ENCODE measurements at regions not wholly inside any gene's neighbourhood (a gene's known extent, or its start where the extent isn't known, plus 50 kb on each side); places are given as distances from the start of the nearest gene placed in this dataset.
"Not testable (repeated sequence)": the region's sequence is repeated elsewhere in the genome, so short reads cannot be mapped to it uniquely, and the experiment has no call there.

DNA sequence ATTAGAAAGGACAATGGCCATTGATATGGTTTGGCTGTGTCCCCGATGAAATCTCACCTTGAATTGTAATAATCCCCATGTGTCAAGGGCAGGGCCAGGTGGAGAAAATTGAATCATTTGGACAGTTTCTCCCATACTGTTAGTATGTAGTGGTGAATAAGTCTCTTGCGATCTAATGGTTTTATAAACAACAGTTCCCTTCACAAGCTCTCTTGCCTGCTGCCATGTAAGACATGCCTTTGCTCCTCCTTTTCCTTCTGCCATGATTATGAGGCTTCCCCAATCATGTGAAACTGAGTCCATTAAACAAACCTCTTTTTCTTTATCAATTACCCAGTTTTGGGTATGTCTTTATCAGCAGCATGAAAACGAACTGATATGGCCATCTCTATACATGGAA is 302.7 kb downstream of the SFMBT2 start:
- no peak for DNase-seq (ENCODE audit: low spot score)

DNA sequence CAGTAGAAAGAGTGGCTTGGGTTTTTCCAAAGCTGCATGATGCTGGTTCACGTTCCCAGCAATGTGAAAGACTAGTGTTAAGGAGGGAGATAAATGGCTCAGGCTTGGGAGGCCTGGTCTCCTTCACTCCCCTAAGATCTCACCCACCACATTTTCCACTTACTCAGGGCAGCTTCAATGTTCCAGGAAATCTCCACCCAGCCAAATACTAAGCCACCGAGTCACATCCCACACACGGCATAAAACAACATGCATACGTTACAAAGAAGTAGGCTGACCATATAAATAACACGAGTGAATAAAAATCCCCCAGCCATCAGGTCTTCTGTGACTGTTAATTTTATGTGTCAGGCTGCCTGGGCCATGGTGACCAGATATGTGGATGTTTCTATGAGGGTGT is 303.5 kb downstream of the SFMBT2 start:
- no peak for DNase-seq (ENCODE audit: low spot score)

DNA sequence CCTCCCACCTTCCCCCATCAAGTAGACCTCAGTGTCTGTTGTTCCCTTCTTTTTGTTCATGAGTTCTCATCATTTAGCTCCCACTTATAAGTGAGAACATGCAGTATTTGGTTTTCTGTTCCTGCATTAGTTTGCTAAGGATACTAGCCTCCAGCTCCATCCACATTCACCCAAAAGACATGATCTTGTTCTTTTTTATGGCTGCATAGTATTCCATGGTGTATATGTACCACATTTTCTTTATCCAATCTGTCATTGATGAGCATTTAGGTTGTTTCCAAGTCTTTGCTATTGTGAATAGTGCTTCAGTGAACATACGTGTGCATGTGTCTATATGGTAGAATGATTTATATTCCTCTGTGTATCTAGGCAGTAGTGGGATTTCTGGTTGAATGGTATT is 306.5 kb downstream of the SFMBT2 start:
- not testable (repeated sequence) for DNase-seq (ENCODE audit: low spot score)

DNA sequence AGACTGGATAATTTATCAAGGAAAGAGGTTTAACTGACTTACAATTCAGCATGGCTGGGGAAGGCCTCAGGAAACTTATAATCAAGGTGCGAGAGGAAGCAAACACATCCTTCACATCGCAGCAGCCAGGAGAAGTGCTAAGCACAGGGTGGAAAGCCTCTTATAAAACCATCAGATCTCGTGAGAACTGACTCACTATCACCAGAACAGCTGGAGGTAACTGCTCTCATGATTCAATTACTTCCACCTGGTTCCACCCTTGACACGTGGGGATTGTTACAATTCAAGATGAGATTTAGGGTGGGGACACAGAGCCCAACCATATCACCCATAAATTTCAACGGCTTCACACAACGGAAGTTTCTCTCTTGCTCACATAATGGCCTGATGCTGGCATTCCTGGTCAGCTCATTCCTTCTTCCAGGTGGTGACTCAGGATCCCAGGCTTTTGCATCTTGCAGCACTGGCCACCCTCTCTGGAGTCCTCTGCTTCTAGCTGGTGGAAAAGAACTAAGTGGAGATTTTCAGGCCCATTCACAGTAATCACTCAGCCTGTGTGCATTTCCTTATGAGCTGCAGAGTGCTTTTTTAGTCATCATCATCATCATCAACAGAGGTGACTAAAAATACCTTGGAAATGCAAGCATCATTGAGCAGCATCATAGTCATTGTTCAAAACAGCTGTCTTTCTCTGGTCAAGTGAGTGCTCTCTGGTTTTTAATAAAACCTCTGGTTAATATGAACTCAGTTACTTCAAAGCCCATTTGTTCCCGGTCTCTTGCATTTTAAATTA is 308.1 kb downstream of the SFMBT2 start:
- DNase-seq (ENCODE audit: low spot score), result no peak

DNA sequence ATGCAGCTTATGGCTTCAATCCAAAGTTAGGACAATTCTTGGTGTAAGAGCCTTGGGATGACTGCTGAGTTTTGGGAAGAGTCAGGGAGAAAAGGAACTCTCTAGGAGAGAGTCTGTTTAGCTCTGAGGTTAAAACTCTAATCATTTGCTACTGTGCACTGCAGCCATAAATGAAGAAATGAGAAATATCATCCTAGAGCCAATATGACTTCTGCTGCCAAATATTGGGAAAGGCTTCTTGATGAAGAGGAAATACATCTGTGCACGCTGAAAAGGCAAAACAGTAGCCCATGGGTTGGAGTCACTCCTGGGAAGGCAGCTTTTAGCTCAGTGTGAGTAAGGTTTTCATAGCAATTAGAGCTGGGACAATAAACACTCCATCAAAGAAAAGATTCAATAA is 308.8 kb downstream of the SFMBT2 start:
- no peak for DNase-seq (ENCODE audit: low spot score)

DNA sequence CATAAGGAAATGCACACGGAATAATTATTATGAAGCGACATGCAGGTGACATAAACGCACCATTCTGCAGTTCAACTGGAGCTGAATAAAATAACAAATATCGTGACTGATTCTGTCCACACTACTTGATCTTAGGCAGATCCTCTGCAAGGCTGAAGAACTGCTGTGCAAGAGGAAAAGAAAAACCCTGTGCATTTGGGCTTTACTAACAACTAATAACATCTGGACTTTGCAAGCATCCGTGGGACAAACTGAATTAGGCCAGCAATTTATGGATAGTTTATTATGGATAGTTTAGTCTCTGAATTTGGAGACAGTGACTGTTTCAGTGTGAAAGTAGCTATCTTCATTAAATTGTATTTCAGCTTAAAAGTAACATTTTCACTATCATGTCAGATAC is 309.4 kb downstream of the SFMBT2 start:
- DNase-seq (ENCODE audit: low spot score), result no peak

DNA sequence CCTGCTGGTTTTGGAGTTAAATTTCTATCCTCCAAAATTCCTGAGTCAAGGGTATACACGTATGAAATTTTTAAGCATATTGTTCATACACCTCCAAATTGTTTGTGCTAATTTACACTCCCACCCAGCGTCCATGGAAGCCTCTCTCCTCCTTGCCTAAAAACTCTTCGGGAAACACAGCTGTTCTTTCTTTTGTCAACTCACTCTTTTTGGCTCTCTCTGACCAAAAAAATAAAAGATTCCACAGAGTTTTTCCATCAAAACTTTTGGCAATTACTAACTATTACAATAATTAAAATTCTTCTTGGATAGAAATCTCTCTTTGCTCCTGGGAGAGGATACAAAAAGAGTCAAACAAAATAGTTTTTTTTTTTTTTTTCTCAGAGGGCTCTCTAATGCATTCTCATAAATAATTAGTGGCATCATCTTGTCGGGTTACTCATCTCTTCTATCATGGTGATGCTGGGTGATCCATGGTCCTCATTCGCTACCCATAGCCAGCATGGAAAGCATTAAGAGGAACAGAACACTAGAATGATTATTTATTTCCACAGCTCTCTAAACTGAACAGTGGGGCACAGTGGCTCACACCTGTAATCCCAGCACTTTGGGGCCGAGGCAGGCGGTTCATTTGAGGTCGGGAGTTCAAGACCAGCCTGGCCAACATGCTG is 310.7 kb downstream of the SFMBT2 start:
- DNase-seq (ENCODE audit: low spot score), result no peak

DNA sequence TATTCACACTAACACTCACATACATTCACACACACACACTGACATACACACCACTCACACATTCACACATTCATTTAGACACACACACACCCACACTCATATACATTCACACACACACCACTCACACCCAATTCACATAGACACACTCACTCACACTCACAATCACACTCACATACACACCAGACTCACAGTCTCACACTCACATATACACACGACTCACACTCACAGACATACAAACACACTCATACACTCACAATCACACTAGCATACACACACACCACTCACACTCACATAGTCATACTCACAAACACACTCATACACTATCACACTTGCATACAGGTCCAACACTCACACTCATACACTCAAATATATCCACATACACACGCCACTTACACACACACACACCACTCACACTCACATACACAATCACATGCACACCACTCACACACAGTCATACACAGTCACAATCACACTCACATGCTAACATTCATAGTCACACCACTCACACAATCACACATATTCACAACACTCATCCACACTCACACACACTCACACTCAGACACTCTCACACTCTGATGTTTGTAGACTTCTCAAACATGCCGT is 312.6 kb downstream of the SFMBT2 start:
- DNase-seq (ENCODE audit: low spot score), result no peak

DNA sequence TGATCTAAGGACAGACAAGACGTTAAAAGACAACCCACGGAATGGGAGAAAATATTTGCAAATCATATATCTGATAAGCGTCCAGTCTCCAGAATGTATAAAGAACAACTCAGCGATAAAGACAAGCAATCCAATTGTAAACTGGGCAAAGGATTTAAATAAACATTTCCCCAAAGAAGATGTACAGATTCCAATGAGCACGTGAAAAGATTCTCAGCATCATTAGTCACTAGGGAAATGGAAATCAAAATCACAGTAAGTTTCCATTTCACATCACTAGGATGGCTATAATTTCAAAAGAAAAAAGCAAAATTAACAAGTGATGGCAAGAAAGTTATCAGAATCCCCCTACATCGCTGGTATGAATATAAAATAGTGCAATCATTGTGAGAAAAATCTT is 316.1 kb downstream of the SFMBT2 start:
- DNase-seq (ENCODE audit: low spot score), result no peak

DNA sequence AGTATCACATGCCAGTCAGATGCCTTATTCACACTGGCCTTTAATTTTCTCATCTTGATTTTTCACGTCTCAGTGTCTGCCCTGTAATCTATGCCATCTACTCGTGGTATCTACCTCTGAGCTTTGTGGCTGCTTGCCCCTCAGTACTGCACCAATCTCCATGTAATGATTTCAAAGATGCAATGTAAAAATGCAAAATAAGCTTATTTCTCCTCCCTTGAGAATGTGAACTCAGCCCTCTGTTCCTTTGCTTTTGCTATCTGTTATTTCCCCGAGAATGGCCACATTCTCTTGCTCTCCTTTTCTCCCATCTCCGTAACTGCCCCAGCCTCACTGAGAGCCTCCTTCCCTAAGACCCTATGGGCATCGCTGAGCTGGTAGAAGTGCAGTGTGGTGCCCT is 317.5 kb downstream of the SFMBT2 start:
- DNase-seq (ENCODE audit: low spot score), result no peak

DNA sequence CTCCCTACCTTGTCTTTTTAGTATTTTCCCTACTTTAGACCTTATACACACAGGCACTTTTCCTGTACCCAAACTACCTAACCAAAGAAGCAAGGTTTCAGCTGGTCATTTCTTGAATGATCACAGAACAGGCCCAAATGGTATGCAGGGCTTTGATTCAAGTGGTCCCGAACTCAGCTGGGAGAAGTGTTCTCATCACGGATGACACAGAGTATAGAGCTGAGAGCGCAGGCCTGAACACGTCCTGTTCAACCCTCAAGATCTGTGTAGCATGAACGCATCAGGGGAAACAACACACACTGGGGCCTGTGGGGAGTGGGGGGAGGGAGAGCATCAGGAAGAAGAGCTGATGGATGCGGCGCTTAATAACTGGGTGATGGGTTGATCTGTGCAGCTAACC is 318.2 kb downstream of the SFMBT2 start:
- no peak for DNase-seq (ENCODE audit: low spot score)

DNA sequence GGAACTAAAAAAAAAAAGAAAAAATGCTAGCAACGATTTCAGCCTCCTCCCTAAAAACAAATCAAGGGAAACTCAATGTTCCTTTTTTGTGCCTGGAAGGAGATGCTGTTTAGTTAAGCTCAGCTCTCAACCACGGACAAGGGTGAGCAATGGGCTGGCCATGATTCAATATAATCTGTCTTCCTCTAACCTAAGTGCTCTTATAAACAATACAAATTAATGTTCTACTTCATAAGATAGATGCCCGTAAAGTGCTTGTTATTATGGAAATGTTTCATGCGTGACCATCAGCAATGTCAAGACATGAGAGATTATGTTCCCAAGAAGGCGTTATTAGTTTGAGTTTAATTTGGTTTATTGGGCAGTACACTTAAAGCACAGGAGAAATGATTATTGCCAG is 320.3 kb downstream of the SFMBT2 start:
- no peak for DNase-seq (ENCODE audit: low spot score)

DNA sequence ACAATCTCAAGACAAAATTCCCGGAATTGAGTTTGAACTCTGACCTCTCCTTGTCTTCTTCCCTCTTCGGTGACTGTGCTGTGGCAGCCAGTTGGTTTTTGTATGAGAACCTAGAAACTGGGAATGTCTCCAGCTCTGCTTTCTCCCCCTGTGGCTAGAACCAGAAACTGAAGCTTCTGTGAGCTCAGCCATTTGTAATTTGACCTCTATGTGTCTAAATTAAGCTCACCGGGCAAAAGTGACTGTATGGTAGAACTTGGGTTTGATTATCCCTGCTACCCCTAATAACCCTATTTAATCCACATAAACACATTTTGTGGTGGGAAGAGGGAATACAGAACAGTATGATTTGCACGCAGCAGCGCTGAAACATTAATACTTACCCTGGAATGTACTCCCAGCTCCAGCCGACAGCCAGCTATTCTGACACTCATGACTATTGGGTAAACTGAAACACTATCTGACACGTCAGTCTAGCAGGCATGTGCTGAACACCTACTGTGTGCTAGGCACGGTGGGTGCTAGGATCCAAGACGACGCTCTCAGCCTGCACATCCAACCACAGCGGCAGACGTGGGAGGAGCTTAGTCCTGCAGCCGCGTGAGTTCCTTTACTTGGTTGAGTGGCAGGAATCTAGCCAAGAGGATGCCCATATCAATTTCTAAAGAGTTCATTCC is 324.8 kb downstream of the SFMBT2 start:
- DNase-seq (ENCODE audit: low spot score), result no peak

DNA sequence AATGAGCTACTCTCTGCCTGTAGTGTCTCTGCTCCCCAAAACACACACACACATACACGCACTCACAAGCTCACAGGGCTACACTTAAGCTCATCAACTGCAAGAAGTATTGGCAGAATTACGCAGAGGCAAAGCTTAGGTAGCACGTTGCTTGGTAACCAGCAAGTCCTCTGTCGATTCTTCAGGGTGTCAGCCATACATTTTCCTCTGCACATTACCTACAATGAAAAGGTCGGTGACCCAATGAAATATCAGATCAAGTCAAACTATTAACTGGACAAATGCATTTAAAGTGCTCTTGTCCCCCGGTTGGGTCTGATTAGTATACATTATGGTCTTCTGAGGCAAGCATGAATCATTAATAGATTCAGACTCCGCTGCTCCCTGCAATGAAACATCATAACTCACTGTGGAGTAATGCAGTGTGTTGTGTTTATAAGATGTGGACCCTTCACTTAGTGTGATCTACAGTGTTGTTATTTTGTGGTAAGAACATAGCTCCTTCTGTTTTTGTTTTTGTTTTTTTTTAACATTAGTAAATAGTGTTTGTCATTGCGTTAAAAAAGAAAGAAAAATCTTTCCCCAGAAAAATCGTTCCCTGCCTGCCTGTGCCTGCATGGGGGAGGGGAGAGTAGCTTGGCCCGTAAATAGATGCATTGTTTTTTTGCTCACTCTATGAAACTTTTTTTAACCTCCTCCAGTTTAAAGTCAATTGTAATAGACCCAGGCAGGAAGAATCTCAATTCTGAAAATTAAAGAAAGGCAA is 325.5 kb downstream of the SFMBT2 start:
- no peak for DNase-seq (ENCODE audit: low spot score)

DNA sequence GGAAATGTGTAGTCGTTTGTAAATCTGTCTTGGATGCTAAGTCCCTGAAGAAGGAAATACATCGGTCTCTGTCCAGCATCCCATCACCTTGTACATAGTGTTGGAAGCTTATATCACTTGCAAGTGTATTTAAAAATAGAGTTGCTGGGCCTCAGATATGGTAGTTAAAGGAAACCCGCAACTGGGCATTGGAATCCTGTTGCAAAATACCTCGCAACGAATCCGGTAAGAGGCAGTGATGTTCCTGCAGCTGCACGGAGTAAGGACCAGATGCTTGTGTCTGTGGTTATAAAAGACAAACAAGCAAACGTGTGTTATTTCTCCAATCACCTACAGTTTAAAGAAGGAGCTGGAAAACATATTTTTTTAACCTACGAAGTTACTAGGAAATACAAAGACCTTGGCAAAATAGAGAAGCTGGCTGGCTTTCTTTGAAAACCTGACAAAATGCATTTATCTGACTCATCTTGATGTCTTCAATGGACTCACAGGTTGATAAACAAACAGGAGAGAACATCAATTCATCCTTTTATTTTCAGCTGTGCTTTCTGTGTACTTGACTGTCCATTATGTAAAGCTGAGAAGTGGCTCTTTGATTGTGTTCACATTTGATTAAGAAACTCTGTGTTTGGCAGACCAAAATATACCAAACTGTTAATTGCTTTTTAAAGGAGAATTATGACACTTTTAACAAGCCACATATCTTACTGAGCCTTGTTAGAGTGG is 326.4 kb downstream of the SFMBT2 start:
- no peak for DNase-seq (ENCODE audit: low spot score)

DNA sequence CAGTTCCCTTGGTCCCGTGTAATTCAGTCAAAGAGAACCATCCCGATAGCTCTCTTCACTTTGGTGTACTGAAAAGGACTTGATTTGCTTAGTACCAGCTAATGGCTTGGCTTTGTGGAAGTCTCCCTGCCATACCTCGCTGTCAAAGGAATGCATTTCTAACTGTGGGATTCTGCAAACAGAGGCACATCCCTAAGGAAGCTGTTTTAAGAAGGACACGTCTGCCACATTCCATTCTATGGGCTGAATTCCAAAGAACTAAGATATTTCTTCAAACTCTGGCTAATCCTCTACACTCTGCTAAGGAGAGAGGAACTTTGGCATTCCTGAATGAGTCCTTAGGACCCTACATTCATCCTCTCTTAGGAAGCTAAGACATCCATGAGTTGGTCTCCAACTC is 327.9 kb downstream of the SFMBT2 start:
- no peak for DNase-seq (ENCODE audit: low spot score)

DNA sequence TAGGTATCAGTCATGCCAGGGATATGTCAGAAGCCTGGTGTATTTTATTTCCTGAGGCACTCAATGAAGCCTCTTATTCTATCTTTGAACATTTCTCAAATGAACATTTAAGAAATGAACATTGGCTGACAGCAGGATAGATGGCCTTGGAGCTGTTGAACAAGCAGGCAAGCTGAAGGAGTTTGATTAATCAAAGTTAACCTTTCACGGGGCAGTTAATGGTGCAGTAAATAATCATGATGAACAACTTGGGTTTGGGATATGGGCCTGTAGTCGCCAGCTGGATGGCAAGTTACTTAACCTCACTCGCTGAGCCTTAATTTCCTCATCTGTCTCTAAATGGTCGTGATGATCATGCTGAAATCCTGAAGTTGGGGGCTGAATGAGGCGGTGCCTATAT is 333.0 kb downstream of the SFMBT2 start:
- DNase-seq (ENCODE audit: low spot score), result no peak

DNA sequence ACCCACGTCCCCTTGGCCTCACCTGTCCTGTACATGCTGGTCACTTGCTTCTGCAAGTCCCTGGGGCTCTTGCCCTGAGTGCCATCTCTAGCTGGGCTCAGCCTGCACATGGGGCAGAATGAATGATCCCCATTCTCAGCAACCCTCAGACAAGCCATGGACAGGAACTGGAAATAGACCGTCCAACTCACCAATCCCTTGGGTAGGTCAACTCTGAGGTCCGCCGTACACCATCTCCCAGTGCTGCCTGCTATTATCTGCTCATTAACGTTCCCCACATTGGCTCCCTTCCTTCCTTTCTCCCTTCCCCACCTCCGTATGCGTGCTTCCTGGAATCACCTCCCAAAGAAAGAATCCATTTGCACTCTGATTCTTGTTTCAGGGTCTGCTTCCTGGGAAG is 335.0 kb downstream of the SFMBT2 start:
- DNase-seq (ENCODE audit: low spot score), result no peak

DNA sequence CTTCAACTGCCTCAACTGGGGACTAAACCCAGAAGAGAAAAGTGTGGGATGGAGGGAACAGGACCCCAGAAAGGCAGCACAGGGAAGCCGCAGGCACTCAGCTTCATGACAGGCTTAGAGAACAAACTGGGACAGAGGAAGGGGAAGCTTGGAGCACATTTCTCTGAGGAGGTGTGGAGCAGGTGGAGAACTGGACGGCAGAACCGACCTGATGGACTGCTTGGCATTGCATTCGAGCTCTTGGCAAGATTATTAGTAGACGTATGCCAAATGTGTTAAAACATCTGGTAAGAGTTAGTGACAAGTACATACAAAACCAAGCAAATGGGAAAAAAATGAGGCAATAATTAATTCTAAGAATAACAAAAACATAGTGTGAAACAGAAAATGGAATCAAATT is 335.7 kb downstream of the SFMBT2 start:
- no peak for DNase-seq (ENCODE audit: low spot score)

DNA sequence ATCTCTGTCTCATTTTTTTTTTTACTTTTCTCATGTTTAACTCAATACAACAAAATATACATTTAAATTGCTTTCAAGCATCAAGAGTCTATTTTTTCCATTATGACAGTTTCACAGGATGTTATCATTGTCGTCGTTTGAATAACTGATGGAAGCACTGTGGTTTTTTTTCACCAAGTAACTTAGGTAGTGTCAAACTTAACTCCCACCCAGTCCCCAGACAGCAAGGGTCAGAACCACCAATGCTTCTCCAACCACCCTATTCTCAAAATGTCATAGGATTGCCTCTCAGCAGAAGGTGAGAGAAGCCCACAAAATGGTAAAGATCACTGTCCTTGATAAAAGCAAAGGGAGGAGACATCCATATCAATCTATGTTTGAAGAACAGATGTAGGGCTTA is 339.4 kb downstream of the SFMBT2 start:
- DNase-seq (ENCODE audit: low spot score), result no peak

DNA sequence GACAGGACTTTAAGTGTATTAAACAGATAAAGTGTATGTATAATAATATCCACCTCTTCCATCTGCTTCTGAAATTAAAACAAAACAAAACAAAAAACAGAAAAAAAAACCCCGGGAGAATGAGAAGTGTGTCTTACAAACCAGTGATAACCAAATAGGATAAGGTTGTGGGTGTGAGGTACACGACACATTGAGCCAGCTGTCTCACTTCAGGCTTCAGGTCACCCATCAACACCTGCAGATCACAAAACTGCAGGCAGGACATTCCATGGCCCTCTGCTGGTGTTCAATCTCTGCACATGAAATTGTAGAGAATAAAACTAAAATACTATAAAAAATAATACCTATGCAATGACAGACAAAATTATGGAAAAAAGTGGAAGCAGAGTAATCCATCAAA is 339.9 kb downstream of the SFMBT2 start:
- no peak for DNase-seq (ENCODE audit: low spot score)

DNA sequence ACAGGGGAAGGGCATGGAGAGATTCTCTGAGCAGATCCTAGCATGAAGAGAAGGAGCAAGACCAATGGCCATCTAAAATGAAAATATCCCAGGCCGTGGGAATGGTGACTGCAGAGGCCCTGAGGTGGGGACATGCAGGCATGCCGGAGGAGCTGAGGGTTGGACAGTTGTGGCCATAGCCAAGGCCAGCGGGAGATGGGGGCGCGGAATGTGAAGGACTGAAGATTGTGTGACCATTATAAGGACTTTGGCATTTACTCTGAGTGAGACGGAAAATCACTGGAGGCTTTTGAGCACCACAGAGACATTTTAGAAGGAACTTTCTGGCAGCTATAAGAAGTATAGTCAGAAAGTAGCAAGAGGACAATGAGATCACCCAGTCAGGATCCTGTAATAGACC is 341.1 kb downstream of the SFMBT2 start:
- DNase-seq (ENCODE audit: low spot score), result no peak

Data from ecto neural progenitor cell (in vitro differentiated cells).